HG03558 (cell line): ENCODE measurements at regions not wholly inside any gene's neighbourhood (a gene's known extent, or its start where the extent isn't known, plus 50 kb on each side); places are given as distances from the start of the nearest gene placed in this dataset.
"Not testable (repeated sequence)": the region's sequence is repeated elsewhere in the genome, so short reads cannot be mapped to it uniquely, and the experiment has no call there.

Experiments
- ATAC-seq: cut with Tn5 transposase; IDR thresholded peaks from one replicate; pipeline ENCODE4 v1.9.1; 2021; ENCODE audit warnings: moderate number of reproducible peaks; ENCODE audit not compliant: unreplicated experiment; ENCODE audit errors: extremely low read depth

DNA sequence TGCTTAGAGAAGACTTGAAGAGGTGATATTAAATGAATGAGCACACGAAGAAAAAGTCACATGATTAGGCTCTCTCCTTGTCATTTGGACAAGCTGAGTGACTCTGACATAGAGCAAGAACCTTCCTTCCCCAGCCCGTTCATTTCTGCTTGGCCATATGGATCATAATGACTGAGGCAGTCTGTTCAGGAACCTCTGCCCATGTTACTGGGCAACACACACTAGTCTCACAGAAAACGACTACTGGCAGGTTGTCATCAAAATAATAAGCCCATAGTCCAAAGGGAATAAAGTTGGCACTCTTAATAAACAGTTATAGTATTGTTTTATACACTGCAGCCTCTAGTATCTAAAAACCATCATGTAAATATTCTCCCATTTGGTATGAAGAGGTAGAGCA is 635.0 kb downstream of the REEP3 start:
- no peak for ATAC-seq

DNA sequence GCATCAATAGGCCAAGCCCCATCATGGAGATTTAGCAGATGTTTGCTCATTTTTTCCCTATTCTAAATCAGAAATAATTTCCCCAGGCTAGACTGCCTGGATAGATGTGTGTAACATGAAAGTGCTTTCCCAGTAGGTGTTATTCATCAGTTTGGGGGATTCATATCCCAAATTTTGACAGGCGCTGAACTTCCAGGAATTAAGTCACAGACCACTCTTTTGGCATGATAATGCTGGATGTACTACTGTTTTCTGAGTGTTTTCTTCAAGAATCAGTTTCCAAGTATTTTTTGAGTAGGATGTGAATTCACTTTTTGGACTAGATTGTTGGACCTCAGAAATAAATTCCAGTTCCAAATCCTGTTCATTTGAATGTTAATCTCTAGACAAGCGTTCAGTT is 637.4 kb downstream of the REEP3 start:
- ATAC-seq: no peak

DNA sequence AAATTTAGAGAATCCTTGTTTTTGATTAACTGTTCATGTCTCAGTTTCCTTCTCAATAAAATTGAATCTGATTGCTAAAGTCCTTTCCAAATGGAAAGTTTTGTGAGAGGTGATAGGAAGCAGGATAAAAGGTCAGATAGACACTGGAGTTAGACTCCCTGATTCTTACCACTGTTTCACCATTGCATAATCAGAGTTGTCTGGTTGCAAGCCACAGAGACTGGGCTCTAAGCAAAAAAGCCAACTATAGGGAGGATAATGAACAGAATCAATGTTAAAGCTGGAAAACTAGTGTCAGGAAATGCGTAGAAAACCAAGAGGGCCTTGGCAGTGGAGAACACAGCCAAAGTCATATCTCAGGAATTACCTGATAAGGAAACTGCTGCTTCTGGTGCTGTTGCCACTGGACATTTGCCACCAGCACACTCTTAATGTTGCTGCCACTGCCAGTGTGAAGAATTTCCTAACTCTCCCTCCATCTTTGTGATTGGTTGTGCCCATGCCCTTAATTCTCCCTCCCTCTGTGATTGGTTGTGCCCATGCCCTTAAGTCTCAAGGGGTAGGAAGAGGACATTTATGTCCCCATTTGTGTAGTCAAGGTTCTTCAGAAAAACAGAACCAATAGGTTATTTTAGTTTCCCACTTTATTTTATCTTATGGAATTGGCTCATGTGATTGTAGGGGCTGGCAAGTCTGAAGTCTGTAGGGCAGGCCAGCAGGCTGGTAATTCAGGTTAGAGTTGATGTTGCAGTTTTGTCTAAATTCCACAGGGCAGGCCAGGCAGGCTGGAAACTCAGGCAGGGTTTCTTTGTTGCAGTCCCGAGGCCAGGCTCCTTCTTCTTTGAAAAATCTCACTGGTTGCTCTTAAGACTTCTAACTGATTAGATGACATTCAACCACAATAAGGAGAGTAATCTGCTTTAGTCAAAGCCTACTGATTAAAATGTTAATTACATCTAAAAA is 639.0 kb downstream of the REEP3 start:
- no peak for ATAC-seq

DNA sequence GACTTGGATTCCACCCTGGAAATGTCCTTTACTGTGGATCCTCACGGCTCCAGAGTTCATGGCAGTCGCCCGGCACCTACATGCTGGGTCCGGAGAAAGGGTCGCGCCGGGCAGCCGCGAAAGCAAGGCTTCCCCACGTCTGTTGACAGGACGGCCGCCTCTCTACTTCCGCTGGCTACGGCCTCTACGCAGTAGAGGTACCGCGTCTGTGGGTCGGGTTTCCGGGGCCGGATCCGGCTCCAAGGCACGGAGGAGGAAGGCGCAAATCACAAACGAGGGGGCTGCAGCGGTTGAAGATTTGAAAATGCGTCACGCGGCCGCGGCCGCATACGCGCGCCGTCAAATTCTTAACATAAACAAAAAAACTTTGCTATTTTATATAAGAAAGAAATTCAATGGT is 649.6 kb downstream of the REEP3 start:
- no peak for ATAC-seq

DNA sequence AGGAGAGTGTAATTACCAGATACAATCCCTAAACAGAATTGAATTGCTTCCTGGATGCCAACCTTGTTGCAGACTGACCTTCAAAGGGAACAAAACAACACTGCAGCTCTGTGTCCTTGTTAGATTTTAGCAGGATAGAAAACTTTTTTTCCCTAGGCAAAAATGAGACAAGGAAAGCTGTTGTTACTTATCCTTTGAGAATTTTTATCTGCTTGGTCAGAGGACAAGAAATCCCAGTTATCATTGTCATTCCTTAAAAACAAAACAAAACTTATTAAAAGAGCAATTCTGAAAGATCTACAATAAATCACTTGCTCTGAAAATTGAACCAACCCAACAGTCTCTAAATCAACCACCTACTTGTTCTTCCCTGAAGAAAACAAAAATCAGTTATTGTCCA is 652.6 kb downstream of the REEP3 start:
- no peak for ATAC-seq

DNA sequence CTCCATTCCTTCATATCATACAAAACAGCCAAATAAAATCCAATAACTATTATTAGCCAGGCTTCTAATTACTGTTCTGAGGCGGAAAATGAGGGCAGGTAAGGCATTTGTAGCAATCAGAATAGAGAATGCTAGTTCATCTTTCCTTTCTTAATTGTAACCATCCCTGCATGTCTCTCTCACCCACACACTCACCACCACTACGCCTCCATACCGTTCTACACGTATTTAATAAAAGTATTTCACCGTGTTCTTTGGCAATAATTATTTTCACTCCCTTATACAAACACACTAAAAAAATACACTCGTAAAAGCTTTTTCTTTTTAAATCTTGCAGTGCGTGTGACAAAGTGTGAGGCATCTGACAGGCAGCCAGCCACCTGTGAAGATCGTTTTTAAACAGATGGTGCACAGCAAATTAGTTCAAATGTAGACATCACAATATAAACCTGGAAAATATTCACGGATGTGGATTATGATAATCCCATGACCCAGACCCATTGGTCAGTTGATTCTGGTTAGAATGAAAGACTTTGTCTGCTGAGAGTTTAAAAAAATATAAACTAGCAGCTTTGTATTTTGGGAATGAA is 653.6 kb downstream of the REEP3 start:
- no peak for ATAC-seq

DNA sequence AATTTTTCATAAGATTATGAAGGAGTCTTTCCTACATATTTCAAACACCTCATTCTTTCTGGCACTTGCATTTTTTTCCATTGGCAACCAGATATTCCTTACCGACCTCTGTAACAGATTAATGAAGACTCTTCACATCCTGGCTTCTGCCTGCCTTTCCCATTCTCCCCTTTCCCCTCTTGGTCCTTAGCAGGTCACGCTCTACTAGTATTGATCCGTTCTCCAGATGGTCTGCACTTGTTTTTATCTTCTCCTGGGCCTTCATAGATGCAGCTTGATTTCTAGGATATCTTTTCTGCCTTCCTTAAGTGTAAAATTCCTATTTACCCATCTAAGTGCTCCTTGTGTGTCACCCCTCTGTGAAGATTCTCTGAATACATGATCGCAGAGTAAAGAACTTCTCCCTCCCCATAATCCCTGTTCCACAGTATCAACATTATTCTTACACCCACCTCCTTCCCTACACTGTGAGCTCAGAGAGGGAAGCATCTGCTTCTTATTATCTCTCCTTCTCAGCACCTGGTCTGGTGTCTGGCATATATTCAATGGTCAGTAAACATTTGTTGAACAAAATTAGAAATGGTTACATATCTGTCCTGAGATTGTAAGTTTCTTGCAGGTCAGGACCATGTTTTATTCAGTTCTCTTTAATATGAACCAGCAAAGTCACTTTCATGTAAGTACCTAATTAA is 654.2 kb downstream of the REEP3 start:
- no peak for ATAC-seq

DNA sequence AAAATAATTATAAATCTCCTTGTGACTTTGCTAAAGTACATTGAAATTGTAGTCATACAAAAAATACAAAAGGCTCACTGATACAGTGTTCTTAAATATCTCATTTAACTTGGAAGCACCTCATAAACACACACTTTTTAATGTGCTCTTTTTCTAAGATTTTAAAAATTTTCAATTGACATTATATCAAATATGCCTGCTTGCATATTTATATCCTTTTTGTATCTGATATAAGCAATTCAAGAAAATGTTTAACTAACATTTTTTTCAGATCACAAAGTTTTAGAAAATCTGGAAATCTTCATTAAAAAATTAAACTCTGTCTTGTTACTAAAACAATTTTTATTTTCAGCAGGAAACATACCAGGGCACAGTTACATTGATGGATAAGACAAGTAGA is 661.5 kb downstream of the REEP3 start:
- ATAC-seq: no peak

DNA sequence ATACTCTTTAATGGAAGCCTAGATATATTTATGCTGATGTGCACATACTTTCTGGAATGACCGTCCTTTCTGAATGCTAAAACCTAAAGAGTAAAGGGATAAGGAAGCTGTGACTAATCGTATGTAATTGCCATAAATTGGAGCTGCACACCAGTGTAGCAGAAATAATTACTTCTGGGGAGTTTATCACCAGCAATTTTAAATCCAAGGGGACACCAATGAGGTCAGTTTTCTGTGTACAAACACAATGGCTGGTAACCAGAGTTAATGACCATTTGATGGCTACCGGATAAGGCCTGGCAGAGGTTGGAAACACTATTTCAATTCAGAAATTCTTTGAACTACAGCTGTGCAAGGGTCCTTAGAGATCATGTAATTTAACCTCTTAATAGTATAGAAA is 670.1 kb downstream of the REEP3 start:
- ATAC-seq: no peak

DNA sequence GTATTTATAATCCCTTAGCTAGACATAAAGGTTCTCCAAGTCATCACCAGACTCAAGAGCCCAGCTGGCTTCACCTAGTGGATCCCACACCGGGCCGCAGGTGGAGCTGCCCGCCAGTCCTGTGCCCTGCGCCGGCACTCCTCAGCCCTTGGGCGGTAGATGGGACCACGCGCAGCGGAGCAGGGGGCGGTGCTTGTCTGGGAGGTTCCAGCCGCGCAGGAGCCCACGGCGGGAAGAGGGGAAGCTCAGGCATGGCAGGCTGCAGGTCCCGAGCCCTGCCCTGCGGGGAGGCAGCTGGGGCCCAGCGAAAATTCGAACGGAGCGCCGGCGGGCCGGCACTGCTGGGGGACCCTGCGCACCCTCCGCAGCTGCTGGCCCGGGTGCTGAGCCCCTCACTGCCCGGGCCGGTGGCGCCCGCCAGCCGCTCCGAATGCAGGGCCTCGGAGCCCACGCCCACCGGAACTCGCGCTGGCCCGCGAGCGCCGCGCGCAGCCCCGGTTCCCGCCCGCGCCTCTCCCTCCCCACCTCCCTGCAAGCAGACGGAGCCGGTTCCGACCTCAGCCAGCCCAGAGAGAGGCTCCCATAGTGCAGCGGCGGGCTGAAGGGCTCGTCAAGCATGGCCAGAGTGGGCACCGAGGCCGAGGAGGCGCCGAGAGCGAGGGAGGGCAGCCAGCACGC is 675.6 kb downstream of the REEP3 start:
- ATAC-seq: no peak

DNA sequence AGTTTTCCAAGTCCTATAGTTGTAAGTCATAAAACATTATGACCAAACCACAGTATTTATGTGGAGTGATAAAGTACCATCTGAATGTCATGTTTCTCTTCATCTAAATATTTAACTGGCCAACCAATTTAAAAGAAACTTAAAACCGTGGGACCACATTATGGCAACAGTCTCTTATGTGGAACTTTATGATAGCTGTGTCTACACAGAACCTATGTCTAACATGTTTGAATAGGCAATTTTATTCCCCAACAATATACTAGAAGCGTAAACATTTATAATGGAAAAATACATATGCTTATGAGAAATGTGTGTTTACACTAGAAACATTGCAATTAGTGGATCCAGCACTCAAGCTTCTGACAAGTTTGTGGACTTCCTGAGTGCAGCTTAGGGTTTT is 680.7 kb downstream of the REEP3 start:
- ATAC-seq: no peak

DNA sequence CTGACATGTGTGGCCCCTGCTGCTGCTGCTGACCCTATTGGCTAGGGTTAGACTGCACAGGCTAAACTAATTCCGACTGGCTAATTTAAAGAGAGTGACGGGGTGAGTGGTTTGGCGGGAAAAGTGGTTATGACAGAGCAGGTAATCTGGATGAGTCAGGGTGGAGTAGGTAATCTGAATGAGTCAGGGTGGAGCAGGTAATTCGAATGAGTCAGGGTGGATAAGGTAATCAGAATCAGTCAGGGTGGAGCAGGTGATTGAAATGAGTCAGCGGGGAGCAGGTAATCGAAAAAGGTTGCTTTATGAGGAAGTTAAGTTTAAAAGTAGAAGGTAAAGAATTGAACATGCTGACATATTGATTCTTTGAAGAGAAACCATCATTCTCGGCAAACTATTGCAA is 683.3 kb downstream of the REEP3 start:
- ATAC-seq: not testable (repeated sequence)

DNA sequence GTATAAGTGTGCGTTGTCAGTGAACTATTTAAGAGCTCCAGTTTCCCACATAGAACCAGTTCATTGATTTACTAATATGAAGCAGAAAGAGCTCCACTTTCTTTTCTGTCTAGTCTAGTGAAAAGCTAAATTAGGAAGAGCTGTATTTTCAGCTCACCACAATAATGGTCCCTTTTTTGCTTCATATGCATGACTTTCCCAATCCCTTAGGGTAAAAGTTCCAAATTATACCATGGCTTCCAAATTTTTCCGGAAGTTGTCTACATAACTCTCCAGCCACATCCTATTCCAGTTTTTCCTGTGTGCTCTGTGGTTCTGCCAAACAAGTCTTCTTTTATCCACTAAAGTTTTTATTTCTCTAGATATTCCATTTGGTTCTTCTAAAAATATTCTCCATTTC is 685.2 kb downstream of the REEP3 start:
- ATAC-seq: no peak

DNA sequence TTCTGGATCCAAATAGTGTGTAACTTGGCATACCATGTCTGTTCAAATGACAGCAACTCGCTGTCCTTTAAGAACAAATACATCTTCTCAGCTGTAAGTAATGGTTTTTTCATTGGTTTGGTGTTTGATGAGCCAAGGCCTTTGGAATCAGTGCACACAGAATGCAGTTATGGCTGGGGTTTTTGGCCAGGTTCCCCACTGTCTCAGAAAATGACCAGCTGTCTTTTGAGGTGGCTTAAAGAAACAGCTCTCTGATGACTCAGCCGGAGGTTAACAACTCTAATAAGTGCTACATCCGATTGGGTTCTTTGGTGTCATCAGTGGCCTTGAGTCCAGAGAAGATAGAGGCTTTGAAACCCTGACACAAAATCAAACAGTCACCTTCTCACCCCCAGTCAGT is 688.4 kb downstream of the REEP3 start:
- ATAC-seq: no peak

DNA sequence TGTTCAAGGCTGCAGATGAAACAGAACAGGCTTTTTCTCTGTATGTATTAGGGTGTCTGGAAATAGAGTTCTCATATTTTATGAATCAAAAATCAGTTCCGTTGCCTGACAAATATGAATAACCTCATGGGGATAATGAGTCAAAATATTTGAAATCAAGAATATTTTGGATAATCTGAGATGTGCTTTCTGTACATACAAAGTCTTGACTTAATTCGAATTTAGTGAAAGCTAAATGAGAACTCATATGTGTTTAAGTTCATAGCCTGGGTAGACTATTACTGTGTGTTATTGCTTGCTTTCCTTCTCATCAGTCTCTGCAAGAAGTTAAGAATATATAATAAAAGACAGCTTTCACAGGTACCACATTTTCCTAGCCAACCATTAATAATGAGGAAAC is 689.0 kb downstream of the REEP3 start:
- no peak for ATAC-seq

DNA sequence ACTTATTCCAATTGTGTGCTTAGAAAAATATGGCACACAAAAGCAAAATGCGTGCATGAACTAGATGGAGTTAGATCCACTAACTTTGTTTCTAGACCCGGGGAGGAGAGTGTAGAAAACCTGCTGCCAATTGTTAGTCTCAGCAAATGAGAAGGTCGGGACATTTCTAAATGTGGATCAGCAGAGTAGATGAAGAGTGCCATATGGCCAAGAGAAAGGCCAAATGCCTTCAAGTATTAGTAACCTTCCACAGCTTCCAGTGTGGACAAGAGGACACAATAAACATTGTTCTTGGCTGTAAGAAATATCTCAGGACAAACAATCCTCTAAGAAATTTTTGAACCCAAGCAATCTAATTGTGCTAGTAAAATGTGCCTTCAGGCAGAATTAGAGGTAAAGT is 690.3 kb downstream of the REEP3 start:
- ATAC-seq: no peak

DNA sequence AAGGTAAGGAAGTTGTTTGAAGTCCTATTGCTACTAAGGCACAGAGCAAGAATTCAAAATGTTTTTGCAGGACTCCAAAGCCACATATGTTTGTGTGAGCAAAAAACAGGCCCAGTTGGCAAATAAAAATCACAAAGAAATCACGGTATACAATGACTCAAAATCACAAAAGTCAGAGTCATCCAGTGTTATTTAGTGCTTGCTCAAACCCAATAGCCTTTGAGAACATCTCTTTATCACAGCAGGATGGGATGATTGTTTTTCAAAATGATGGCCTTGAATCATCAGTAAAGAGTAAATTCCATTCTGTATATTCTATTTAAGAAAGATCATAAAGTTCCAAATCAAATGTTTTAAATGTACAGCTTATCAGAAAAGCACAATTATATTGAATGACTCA is 693.9 kb downstream of the REEP3 start:
- ATAC-seq: no peak

DNA sequence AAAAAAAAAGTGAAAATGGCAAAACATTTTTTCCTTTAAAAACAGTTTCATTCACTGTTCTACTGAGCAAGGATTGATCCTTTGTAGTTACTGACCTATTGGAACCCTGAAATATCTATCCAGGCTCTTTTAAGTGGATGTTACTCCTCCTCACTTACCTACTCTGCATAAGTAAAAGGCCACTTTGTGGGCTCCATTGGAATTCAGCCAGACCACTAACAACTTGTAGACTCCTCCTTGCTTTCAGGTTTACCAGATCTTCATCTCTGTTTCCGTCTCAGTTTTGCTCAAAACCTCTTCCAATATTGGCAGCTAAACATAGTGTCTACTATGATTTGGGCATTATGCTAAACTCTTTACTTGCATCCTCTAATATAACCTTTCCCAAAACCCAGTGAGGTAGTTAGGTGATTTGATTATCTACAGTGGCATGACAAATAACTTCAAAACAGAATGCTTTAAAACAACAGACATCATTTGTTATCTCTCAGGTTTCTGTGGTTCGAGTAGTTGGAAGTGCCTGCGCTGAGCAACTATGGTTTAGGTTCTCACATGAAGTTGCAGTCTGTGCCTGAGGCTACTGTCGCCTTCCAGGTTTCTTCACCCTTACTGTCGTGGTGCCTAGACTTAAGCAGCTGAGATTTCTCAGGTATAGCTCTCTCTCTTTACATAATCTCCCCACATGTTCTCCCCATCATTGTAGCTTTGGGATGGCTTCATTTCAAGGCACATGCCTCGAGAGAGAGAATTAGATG is 698.2 kb downstream of the REEP3 start:
- no peak for ATAC-seq

DNA sequence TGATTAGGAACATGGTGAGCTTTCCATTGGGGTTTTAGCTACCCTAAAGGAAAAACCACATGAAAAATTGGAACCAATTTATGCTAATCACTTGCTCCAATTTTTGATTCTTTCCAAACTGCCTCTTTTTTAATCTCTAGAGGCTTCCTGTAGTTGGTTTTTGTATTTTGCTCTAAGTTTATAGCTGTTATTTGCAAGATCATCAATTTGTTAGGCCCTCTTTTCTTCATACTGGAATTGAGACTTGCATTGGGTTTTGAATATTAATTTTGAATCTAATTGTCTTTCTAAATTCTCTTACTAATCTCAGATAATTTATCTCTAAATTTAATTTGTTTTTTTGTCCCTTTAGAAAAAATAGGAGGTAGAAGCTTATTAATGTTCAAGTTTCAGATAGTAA is 713.3 kb downstream of the REEP3 start:
- no peak for ATAC-seq

DNA sequence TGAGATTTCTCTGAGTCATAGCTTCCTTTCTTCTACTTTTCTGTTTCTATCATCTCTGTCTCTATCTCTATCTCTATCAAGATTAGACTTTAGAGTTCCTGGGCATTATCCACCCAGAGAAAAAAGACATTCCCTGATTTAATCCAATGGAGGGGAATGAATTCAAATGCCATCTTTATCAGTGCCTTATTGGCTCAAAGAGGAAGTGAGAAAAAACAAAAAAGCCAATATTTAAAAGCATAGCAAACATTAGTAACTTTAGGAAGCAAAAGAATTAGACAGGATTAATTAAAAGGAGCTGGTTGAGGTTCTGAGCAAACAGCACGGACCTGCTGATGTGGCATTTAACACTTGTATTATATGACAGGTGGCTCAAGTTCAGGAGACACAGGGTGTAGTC is 736.5 kb downstream of the REEP3 start:
- ATAC-seq: no peak
